ENCODE measurements at regions not wholly inside any gene's neighbourhood (a gene's known extent, or its start where the extent isn't known, plus 50 kb on each side); places are given as distances from the start of the nearest gene placed in this dataset.

DNA sequence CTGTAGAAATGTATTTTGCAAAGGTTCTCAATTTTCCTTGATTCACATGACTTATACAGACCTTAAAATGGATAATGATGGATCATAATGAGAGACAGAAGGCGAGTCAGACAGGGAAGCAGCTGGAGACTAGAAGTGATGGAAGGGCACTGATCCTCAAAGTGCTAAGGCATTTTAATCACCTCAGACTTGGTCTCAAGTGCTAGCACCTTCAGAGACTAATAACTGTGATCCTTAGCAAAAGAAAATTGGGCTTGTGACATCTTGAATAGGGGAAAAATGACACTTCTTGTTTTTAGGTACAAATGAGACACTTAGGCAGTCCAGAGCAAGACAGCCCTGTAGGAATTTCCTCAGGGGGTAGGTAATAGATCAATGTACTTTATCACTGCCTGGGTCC is 1011.7 kb downstream of the SQOR start:
- DNase-seq (ENCODE audit: low read depth in 2 of 2) = no peak

DNA sequence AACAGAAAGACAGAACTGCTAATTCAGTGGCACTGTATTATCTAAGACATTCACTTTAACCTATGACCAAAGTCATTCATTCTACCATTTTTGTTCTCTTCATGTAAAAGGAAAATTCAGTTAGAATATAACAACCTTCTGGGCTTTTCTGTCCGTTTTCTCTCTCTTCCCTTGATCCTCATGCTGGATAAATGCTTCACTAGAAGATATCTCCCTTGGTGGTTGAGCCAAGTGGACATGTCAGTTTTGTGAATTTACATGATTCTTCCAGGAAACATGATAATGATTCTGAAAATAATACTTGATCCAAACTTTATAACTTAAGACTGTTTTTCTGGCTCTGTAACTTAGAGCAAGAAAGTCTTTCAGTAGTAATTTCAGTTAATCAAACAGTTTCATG is 1012.2 kb downstream of the SQOR start:
- no peak for DNase-seq (ENCODE audit: low read depth in 2 of 2)

DNA sequence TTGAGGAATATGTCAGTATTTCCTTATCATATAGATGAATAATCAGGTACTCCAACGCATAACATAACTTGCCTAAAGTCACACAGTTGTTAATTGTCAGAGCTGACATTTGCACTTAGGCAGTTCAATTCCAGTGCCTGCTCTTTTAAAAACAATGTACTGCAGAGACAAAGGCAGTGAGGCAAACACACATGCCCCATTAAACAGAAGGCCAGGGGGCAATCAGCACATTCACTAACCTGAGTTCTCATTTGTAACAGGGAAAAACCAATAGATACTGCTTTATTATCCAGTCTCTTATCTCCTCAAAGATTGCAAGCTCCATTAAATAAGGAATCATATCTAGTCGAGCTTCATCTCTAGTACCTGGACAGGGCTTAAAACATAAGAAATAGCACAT is 1017.4 kb downstream of the SQOR start:
- no peak for DNase-seq (ENCODE audit: low read depth in 2 of 2)

DNA sequence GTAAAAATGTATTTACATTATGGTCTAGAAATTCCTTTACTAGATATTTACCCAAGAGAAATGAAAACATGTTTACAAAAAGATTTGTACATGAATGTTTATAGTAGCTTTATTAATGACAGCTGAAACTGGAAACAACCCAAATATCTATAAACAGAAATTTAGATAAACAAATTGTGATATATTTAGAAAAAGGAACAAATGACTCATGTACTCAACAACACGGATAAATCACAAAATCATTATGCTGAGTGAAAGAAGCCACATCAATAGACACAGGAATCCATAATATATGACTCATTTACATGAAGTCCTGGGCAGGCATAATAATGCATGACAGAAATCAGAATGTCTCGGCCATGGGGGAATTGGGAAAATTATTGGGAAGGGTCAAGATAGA is 1020.2 kb downstream of the SQOR start:
- DNase-seq (ENCODE audit: low read depth in 2 of 2) = no peak

DNA sequence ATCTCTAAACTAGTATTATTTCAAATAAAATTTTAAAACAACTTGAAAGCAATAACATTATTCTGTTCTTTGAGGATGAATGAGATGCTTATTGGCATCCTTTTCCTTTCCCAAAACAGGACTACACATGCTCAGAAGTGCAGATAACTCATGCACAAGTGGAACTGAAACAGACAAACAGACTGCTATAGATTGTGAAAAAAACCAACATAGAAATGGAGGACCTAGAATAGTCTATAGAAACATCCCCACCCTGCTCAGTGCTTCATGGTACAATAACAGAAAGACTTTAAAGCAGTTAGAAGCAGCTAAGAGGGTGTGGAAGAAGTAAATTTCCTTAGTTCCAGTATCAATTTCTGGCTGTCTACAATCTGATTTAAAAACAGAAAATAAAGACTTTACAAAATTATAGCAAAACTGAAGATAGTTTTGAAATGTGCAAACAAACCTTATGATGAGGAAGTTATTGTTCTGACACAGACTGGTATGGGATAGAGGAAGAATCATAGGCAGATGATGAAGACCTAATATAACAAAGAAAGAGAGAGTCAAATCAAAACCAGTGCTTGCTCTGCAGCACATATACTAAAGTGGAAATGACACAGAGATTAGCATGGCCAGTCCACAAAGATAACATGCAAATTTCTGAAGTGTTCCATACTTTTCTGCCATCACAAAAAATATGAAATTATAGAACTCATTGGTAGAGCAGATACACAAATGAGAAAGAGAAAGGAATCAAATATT is 1025.4 kb downstream of the SQOR start:
- no peak for DNase-seq (ENCODE audit: low read depth in 2 of 2)

DNA sequence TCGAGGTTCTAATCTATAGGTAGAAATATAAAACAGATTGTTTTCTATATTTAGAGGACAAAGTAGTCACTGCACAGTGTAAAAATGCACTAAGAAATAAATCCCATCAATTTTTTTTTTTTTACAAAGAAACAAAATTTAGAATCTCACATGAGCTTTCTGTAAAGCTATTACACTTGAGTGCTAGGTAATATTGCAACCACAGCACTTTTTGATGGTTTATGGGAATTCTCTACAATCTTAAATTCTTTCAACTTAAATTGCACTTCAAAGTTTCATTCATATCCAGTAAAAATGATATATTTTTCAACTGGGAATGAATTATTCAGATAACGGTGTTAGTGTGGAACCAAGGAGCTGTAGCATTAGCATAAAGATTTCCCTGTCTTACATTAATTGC is 1035.4 kb downstream of the SQOR start:
- DNase-seq (ENCODE audit: low read depth in 2 of 2) = no peak

DNA sequence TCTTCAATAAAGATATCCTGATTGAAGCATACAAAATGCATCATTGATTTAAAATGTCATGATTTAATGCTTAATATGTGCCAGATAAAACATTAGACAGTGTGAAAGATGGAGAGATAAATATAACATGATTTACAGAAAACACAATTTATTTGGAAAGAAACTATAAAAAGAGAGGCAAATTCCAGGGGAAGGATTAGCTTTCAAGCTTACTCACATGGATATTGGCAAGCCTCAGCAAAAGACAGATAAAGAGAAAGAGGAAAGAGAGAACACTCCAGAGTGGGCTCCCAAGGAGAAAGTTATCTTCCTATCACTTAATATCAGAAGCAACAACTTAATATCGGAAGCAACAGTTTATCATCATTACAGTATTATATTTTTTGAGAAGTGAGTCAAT is 1036.5 kb downstream of the SQOR start:
- DNase-seq (ENCODE audit: low read depth in 2 of 2) = no peak

DNA sequence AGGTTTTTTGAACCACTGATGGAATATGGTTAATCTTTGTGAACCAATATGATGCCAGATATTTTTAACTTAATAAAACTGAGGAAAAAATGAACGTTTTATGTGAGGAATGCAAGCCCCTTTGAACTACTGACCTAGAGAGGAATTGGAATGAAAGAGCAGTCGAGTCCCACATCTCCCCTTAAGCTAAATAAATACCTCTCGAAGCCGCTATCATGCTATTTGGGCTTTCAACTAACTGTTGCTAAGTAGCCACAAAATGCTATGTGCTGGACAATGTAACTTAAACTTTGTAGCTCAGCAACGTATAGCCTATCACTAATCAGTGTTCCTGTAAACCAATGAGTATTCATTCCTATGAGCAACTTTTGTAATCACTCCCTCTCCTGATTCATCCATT is 1037.2 kb downstream of the SQOR start:
- DNase-seq (ENCODE audit: low read depth in 2 of 2) = no peak

DNA sequence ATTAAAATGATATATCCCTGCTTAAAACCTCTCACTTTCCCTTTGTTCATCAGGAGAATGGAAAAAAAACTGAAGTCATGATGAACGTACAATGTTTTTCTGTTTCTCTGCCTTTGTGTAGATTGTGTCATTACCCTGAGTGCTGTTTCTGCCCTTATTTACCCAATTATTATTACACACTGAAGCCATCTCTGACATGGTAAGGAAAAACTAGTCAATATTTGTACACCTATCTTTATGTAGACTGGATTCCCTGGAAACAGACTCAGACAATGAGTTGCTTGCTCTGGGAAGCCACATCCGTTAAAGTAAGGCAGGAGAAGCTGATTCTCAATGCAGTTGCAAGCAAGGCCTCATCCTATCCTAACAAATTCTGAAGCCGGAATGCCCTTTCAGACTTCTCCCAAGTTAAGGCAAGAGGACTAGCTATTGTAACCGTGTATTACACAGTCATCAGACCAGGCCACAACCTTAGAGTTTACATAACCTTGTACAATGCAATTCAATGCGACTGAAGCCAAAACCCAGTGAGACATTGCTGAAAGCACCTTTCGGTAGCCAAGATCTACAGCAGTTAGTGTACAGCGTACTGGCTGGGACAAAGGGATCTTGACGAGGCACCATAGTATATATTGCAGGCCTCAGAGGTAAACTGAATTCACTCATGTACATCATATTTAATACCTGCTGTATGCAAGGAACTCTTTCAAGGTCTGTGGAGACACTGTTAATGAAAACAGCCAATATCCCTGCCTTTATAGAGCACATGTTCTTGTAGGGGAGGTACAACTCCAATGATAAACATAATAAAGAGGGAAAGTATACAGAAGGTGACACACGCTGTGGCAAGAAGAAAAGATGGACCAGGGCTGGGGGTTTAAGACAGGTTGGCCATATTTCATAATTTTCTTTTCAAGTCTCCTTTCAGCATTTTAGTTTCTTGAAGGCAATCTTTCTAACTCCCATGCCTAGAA is 1040.8 kb upstream of the SEMA6D start:
- DNase-seq (ENCODE audit: low read depth in 2 of 2) = no peak

DNA sequence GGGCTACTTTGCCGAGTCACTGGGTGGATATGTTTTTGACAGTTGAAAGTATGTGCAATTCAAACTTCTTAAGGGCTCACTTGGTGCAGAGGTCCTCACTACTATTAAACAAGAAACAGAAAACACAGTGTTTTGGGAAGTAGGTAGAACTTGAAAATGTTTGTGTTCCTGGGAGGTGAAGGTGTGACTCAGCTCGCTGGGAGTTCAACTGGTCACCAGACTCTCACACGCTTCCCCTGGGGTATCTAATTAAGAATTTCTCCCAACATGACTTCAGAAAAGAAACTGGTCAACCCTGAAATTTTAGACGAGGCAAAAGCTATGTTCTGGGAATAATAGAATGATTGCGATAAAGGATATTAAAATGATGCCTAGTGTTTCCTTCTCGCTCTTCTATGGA is 1039.8 kb upstream of the SEMA6D start:
- no peak for DNase-seq (ENCODE audit: low read depth in 2 of 2)

DNA sequence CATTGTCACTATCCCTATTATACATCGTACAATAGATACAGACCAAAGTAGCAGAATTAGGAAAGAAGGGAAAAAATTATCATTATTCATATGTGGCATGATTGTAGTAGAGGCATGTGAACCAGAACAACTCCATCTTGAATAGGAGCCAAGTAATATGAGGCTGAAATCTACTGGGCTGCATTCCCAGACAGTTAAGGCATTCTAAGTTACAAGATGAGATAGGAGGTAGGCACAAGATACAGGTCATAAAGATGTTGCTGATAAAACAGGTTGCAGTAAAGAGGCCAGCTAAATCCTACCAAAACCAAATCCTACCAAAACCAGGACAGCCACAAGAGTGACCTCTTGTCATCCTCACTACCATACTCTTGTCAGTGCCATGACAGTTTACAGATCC is 1035.4 kb upstream of the SEMA6D start:
- DNase-seq (ENCODE audit: low read depth in 2 of 2) = no peak

DNA sequence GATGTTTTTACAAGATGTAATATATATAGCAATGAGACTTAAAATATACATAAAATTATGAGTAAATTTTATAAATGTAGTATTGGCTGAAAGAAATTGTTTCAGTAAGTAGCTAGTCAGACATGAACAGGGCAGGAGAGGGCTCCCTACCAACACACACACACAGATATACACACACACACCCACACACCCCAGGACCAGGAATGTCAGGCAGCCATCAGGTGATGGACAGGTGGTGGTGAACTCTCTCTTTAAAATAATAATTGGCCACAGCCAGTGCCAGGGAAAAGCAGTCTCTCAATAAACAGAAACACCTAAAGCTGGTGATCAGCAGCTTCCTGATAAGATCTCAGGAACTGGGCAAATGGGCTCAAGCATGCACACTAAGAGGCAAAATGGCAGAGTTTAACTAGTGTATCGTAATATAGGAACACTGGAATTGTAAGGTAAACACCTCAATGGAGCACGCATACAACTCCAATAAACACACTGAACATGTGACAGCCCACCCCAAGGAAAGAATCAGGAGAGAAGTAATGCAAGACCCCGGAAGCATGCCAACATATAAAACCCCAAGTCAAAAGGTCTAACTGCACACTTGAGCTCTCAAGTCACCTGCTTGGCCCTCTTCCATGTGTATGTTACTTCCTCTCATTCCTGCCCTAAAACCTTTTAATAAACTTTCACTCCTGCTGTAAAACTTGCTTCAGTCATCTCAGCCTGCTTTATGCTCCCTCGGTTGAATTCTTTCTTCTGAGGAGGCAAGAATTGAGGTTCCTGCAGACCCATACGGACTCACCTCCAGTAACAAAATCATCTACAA is 1034.1 kb upstream of the SEMA6D start:
- no peak for DNase-seq (ENCODE audit: low read depth in 2 of 2)

DNA sequence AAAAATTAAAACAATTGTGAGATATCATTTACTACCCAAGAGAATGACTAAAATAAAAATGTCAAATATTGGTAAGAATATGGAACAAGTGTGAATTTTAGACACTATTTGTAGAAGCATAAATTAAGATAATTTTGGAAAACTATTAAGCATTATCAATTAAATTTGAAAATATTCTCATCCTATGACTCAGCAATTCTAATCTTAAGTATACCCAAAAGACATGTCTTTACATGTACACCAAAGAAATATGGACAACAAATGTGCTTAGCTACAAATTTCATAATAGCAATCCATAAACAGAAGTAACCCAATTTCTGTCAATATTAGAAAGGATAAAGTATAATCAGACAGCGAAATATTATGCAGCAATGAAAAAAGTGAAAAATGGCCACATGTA is 1032.2 kb upstream of the SEMA6D start:
- DNase-seq (ENCODE audit: low read depth in 2 of 2) = no peak

DNA sequence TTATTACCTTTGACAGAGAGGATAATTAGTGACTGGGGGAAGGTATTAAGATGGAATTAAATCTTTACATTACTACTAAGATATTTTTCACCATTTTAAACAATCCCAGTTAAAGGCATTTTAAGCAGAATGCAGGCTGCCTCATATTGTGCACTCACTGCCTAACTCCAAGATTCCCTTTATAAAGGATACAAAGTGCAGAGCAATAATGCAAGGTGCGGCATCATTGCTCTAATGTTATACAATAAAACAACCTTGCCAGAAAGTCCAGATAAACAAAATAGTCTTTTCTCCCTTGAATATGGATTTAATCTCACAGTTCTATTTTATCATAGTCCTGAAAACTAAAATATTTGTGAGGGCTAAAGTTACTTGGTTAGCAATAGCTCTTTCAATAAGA is 1031.6 kb upstream of the SEMA6D start:
- no peak for DNase-seq (ENCODE audit: low read depth in 2 of 2)

DNA sequence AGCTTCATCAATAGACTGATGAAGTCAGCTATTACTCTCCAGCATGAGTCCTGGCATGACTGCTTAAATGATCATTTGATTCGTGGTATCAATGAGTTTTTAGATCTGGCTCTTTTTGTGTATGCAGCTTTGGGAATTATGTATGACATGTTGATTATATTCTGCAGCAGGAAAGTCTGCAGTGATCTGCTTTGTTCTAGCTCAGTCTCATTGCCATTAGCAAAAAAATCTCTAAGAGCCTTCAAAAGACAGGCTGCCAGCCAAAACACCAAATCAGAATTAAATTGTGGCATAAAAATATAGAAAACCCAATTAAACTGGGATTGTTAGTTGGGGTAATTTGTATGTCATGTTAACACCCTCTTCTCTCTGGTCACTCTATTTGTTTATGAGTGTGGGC is 1021.0 kb upstream of the SEMA6D start:
- DNase-seq (ENCODE audit: low read depth in 2 of 2) = no peak

DNA sequence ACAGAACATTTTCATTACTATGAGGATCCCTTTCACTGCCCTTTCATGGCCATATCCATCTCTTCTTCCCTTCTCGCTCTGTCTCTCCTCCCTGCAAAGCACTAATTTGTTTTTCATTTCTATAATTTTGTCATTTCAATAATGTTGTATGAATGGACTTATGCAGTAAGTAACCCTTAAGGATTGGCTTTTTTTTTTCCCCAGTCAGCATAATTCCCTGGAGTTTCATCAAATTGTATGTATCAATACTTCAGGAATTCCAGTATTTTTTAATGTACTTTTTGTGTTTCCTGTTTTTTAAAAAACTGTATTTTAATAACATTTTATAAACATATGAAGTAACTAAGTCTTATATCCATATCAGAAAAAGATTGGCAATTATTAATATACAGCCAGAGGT is 1016.0 kb upstream of the SEMA6D start:
- DNase-seq (ENCODE audit: low read depth in 2 of 2) = no peak

DNA sequence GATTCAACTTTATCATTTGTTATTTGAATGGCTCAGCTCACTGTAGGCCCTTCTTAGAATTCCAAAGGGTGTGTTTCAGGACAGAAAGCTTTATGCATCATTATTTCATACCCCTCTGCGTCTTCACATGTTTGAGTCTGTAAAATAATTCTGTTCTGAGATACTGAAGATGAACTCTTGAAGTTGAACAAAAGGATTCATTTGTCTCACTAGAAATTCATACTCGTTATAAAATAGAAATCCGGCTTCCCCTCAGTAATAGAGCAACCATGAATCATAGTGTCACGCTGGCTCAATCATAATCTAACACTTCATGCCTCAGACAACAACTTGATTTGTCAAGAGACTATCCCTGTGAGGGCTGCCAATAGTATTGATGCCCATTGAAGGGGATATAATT is 1015.4 kb upstream of the SEMA6D start:
- no peak for DNase-seq (ENCODE audit: low read depth in 2 of 2)

DNA sequence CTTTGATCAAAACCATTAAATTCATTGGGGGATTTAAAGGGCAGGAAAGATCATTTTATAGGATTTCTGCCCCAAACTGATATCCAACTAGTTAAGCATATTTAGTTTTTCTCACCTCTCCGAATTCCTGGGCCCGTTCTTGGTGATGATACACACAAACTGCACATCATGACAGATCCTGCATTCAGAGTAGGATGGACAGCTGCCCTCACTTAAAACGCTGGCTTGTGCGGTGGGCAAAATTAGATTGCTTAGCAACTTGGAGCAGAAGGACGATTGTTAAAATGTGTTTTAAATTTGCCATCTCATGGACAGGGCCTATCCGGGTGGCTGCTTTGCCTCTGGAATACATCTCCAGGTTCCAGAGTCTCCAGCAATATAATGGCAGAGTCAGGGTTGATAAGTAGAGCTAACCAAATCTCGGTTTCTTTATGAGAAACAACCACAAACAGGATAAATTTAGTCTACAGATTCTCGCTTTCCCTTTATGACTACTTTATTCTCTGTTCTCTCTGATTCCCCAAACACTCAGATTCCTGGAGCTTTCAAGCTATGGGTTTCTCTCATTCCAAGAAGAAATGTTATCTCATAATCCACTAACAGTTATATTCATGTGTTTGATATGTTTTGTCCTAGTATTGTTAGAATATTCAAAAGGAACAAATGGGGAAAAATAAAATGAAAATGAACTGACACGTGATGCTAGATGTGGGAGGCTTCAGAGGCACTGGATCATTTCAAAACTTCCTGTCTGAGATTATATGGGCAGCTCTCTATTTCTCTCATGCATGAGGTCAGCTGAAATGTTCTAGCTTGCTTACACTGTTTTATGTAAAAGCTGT is 1014.1 kb upstream of the SEMA6D start:
- no peak for DNase-seq (ENCODE audit: low read depth in 2 of 2)

DNA sequence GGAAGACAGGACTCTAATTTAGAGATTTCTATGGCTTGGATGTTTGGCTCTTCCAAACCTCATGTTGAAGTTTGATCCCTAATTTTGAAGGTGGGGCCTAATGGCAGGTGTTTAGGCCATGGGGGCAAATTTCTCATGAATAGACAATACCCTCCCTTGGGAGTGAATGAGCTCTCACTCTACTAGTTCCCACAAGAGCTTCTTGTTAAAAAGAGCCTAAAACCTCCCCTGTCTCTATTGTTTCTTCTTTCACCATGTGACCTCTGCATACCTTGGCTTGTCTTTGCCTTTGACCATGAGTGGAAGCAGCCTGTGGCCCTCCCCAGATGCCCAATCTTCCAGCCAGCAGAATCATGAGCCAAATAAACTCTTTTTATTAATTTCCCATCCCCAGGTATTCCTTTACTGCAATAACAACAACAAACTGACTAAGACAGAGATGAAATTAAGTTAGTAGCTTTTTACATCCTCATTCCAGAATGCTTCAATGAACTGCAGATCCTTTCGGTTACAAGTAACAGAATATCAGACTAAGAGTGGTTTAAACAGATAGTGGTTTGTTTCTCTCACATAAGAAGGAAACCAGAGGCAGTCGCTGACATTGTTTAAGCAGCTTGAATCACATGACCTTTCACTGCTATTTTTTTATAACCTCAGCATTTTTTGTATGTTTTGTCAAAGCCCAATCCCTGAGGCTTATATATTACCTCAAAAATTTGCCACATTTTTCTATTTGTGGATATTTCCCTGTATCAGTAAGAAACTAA is 1013.3 kb upstream of the SEMA6D start:
- DNase-seq (ENCODE audit: low read depth in 2 of 2) = no peak

DNA sequence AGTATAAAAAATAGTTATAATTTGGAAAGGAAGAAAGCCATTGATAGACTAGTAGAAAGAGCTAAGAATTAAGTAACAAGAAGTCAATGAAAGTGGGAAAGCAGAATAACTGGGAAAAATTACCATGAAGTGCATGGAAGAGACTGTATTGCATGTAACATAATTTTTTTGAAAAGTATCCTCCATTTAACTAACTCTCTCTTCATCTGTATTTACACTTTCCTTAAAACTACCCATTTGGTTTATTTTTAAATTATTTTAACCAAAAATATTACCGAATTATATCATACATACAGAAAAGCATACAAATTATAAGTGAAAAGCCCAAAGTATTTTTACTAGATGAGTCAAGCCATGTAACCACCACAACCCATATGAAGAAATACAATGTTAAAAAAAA is 1009.9 kb upstream of the SEMA6D start:
- no peak for DNase-seq (ENCODE audit: low read depth in 2 of 2)

DNA sequence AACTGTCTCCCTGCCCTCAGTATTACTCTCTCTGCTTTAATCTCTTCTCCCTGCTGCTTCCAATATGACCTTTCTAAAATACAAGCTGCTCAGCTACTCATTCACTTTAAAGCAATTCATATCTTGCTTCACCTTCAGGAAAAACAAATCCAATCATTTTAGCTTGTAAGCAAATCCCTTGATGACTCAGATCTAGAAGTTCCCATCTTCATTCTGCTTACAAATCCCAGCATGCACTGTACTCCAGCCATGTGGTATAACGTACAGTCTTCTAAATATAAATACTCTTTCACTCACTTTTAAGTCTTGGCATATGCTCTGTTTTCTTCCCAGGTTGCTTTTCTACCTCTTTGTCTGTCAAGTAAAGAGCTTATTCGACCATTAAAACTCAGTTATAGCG is 1009.1 kb upstream of the SEMA6D start:
- no peak for DNase-seq (ENCODE audit: low read depth in 2 of 2)
